HCT116 (cell line): ENCODE measurements at regions not wholly inside any gene's neighbourhood (a gene's known extent, or its start where the extent isn't known, plus 50 kb on each side); places are given as distances from the start of the nearest gene placed in this dataset.

Experiments
- ATAC-seq: fragments of 200-7000 bp; cut with Tn5 transposase; 2 replicates; pipeline ENCODE4 v1.9.1; 2020; ENCODE audit warnings: mild to moderate bottlenecking, moderate library complexity
- BruUV-seq: library from RNA; stranded (reverse); fragments of 400-500 nt; replicated peaks from 2 replicates; lab custom pipeline; 2021; lab: Mats Ljungman, UMichigan
- CTCF ChIA-PET: fragments of 300-600 bp; sonication (Branson Sonifier 250); formaldehyde crosslinking; loops from one replicate; lab custom pipeline; 2021; ENCODE audit warnings: antibody characterized with exemption; lab: Charles Lee
- POLR2A ChIA-PET: fragments of 300-600, 350-600 bp; sonication (Branson Sonifier 250); formaldehyde crosslinking; loops from one replicate; lab custom pipeline; 2021; ENCODE audit warnings: antibody characterized with exemption; lab: Charles Lee
- RAD21 ChIA-PET, 2 experiments: fragments of 300-600 bp; sonication (Branson Sonifier 250); formaldehyde crosslinking; loops; one replicate each; lab custom pipeline; 2023; ENCODE audit warnings: low total read pairs in 2 of 2; ENCODE audit not compliant: uncharacterized antibody in 2 of 2, unreplicated experiment in 2 of 2, low non-redundant PET in 1 of 2; lab: Charles Lee
- DNase-seq: peaks from one replicate; pipeline ENCODE4 v3.0.0-alpha.2; 2010; ENCODE audit warnings: low read depth, low spot score
- H2AFZ ChIP-seq: fragments of 200-600 bp; shearing (Covaris generic), sonication (generic); 2 replicates; pipeline ENCODE4 v1.6.1; 2017; ENCODE audit warnings: low read depth, mixed run types, mixed read lengths, antibody characterized with exemption, low read length; ENCODE audit not compliant: poor library complexity, severe bottlenecking
- H3K27ac ChIP-seq: 2 replicates; pipeline ENCODE4 v1.5.1; 2012; ENCODE audit warnings: low read depth, low read length
- H3K27me3 ChIP-seq: fragments of 200-600 bp; sonication (generic); 2 replicates; pipeline ENCODE4 v1.6.1; 2016; ENCODE audit warnings: mixed run types, low read length, mixed read lengths; ENCODE audit not compliant: insufficient read depth
- H3K36me3 ChIP-seq, 2 experiments: fragments of 200-500 bp in 1 of 2; fragments of 200-600 bp in 1 of 2; sonication (Bioruptor generic) in 1 of 2; sonication (generic) in 1 of 2; 2 replicates each; pipeline versions ENCODE4 v1.5.1 to v1.6.1; 2014 to 2016; ENCODE audit warnings: low read length in 2 of 2, inconsistent platforms in 1 of 2, mixed read lengths in 1 of 2, mixed run types in 1 of 2; ENCODE audit not compliant: insufficient read depth in 2 of 2, control insufficient read depth in 1 of 2
- H3K4me1 ChIP-seq, 2 experiments: fragments of 200-600 bp in 1 of 2; sonication (generic) in 1 of 2; 2 replicates each; pipeline versions ENCODE4 v1.5.1 to v1.6.1; 2012 to 2017; ENCODE audit warnings: low read length in 2 of 2, inconsistent platforms in 1 of 2, mild to moderate bottlenecking in 1 of 2, mixed read lengths in 1 of 2, mixed run types in 1 of 2, moderate library complexity in 1 of 2; ENCODE audit not compliant: insufficient read depth in 2 of 2, control insufficient read depth in 1 of 2
- H3K4me2 ChIP-seq: fragments of 200-600 bp; sonication (generic); 2 replicates; pipeline ENCODE4 v1.6.1; 2017; ENCODE audit warnings: mixed run types, low read length, mixed read lengths
- H3K4me3 ChIP-seq, 2 experiments: fragments of 200-600 bp in 1 of 2; sonication (generic) in 1 of 2; replicated peaks in 1 of 2; 2 replicates each; pipeline ENCODE4 v1.5.1; 2011 to 2016; ENCODE audit warnings: low read length in 2 of 2, control low read depth in 1 of 2, low read depth in 1 of 2, mild to moderate bottlenecking in 1 of 2, mixed read lengths in 1 of 2, mixed run types in 1 of 2
- H3K79me2 ChIP-seq: fragments of 200-600 bp; sonication (generic); 2 replicates; pipeline ENCODE4 v1.6.1; 2017; ENCODE audit warnings: mild to moderate bottlenecking, mixed run types, low read length, moderate library complexity, mixed read lengths; ENCODE audit not compliant: insufficient read depth
- H3K9ac ChIP-seq: fragments of 200-600 bp; sonication (generic); 2 replicates; pipeline ENCODE4 v1.6.1; 2016; ENCODE audit warnings: low read length, mixed read lengths
- H3K9me2 ChIP-seq: fragments of 200-600 bp; sonication (generic), shearing (Covaris generic); 2 replicates; pipeline ENCODE4 v1.6.1; 2017; ENCODE audit warnings: mixed run types, mild to moderate bottlenecking, moderate library complexity; ENCODE audit not compliant: insufficient read depth
- H3K9me3 ChIP-seq, 2 experiments: fragments of 200-500 bp in 1 of 2; fragments of 200-600 bp in 1 of 2; sonication (Bioruptor generic) in 1 of 2; sonication (generic) in 1 of 2; 2 replicates each; pipeline ENCODE4 v1.6.1; 2014 to 2017; ENCODE audit warnings: low read length in 2 of 2, mixed read lengths in 2 of 2, inconsistent platforms in 1 of 2, low read depth in 1 of 2, mild to moderate bottlenecking in 1 of 2, mixed run types in 1 of 2, moderate library complexity in 1 of 2; ENCODE audit not compliant: control insufficient read depth in 1 of 2, insufficient read depth in 1 of 2
- H4K20me1 ChIP-seq: fragments of 200-600 bp; sonication (generic), shearing (Covaris generic); 2 replicates; pipeline ENCODE4 v1.6.1; 2017; ENCODE audit warnings: mixed run types, mild to moderate bottlenecking, moderate library complexity; ENCODE audit not compliant: insufficient read depth
- CBX3 ChIP-seq: IDR thresholded peaks from 2 replicates; pipeline ENCODE4 v1.6.1; 2012; ENCODE audit warnings: low read depth
- CEBPB ChIP-seq: IDR thresholded peaks from 2 replicates; pipeline ENCODE4 v1.6.1; 2012; ENCODE audit warnings: low read depth
- EGR1 ChIP-seq: IDR thresholded peaks from 2 replicates; pipeline ENCODE4 v1.6.1; 2012; ENCODE audit warnings: low read depth
- EZH2phosphoT487 ChIP-seq: fragments of 200-600 bp; IDR thresholded peaks from 2 replicates; pipeline ENCODE4 v1.6.1; 2018; ENCODE audit warnings: antibody characterized with exemption, borderline replicate concordance
- RAD21 ChIP-seq: IDR thresholded peaks from 2 replicates; pipeline ENCODE4 v1.6.1; 2012; ENCODE audit warnings: low read depth, mild to moderate bottlenecking
- SRF ChIP-seq: IDR thresholded peaks from 2 replicates; pipeline ENCODE4 v1.6.1; 2012; ENCODE audit warnings: low read depth
- TCF7L2 ChIP-seq: IDR thresholded peaks from 2 replicates; pipeline ENCODE4 v1.7.0; 2011; ENCODE audit warnings: borderline replicate concordance, inconsistent platforms; ENCODE audit not compliant: insufficient read depth, insufficient read length; ENCODE audit errors: extremely low read depth
- YY1 ChIP-seq: IDR thresholded peaks from 2 replicates; pipeline ENCODE4 v1.6.1; 2011; ENCODE audit warnings: low read length, low read depth, moderate library complexity, mild to moderate bottlenecking; ENCODE audit not compliant: insufficient replicate concordance; ENCODE audit errors: extremely low read depth
- ZFX ChIP-seq: fragments of 450-650 bp; IDR thresholded peaks from 2 replicates; pipeline ENCODE4 v1.6.1; 2017
- ZNF274 ChIP-seq: fragments of 200-500 bp; sonication (Bioruptor generic); IDR thresholded peaks from 2 replicates; pipeline ENCODE4 v1.6.1; 2014; ENCODE audit warnings: mild to moderate bottlenecking, low read depth, low read length, inconsistent platforms
- intact Hi-C: fragments of 100-400 bp; cut with micrococcal nuclease; formaldehyde crosslinking; loops from 2 replicates; pipeline ENCODE4 v1.10.0; 2022
- TF ChIP-seq, protein P1 (sequence below): IDR thresholded peaks from 2 replicates; pipeline ENCODE4 v1.6.1; 2012; ENCODE audit warnings: low read depth
- TF ChIP-seq, protein P2 (sequence below): IDR thresholded peaks from 2 replicates; pipeline ENCODE4 v1.6.1; 2012
- TF ChIP-seq, protein P3 (sequence below), 3 experiments: fragments of 200-600 bp in 1 of 3; sonication (generic) in 1 of 3; IDR thresholded peaks in 2 of 3; conservative IDR thresholded peaks in 1 of 3; 2 replicates each; pipeline ENCODE4 v1.5.1; 2012 to 2017; ENCODE audit warnings: low read depth in 2 of 3, low read length in 2 of 3, antibody characterized with exemption in 1 of 3, borderline replicate concordance in 1 of 3, control low read depth in 1 of 3, mild to moderate bottlenecking in 1 of 3, mixed read lengths in 1 of 3, mixed run types in 1 of 3, moderate library complexity in 1 of 3; ENCODE audit not compliant: insufficient read depth in 1 of 3

GRCh38 chr5:97624886-97625285 is 441.8 kb upstream of the RIOK2 start:
- ChIA-PET RAD21 (no interaction called here), CTCF (no interaction called here), POLR2A (no interaction called here)
- no peak overlapping the region for H3K4me3 ChIP-seq
- no peak overlapping the region for H3K4me2 ChIP-seq
- intact Hi-C loops, result no loop called here
- no peak overlapping the region for H2AFZ ChIP-seq
- H4K20me1 ChIP-seq, result no peaks in the 10 kb centered on the region
- no peaks in the 10 kb centered on the region for H3K79me2 ChIP-seq
- no TSS peak for BruUV-seq
- no peaks in the 10 kb centered on the region for H3K9me2 ChIP-seq
- ATAC-seq (no peak), DNase-seq (no peak)
- H3K27ac ChIP-seq, result no peak overlapping the region
- no peaks in the 10 kb centered on the region for H3K27me3 ChIP-seq
- H3K9me3 ChIP-seq, result no peaks in the 10 kb centered on the region
- H3K36me3 ChIP-seq, result no peaks in the 10 kb centered on the region
- H3K4me1 ChIP-seq, result peaks cover 3 to 5% of the 10 kb centered on the region in 2 experiments; a peak in 2 of 4 replicates
- TF ChIP-seq, protein P1, sequence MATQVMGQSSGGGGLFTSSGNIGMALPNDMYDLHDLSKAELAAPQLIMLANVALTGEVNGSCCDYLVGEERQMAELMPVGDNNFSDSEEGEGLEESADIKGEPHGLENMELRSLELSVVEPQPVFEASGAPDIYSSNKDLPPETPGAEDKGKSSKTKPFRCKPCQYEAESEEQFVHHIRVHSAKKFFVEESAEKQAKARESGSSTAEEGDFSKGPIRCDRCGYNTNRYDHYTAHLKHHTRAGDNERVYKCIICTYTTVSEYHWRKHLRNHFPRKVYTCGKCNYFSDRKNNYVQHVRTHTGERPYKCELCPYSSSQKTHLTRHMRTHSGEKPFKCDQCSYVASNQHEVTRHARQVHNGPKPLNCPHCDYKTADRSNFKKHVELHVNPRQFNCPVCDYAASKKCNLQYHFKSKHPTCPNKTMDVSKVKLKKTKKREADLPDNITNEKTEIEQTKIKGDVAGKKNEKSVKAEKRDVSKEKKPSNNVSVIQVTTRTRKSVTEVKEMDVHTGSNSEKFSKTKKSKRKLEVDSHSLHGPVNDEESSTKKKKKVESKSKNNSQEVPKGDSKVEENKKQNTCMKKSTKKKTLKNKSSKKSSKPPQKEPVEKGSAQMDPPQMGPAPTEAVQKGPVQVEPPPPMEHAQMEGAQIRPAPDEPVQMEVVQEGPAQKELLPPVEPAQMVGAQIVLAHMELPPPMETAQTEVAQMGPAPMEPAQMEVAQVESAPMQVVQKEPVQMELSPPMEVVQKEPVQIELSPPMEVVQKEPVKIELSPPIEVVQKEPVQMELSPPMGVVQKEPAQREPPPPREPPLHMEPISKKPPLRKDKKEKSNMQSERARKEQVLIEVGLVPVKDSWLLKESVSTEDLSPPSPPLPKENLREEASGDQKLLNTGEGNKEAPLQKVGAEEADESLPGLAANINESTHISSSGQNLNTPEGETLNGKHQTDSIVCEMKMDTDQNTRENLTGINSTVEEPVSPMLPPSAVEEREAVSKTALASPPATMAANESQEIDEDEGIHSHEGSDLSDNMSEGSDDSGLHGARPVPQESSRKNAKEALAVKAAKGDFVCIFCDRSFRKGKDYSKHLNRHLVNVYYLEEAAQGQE, result no peak
- no peak for TF ChIP-seq ZFX
- TF ChIP-seq, protein P2, sequence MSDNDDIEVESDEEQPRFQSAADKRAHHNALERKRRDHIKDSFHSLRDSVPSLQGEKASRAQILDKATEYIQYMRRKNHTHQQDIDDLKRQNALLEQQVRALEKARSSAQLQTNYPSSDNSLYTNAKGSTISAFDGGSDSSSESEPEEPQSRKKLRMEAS, result no peak
- no peak for TF ChIP-seq EGR1
- no peak for TF ChIP-seq CBX3
- TF ChIP-seq, protein P3, sequence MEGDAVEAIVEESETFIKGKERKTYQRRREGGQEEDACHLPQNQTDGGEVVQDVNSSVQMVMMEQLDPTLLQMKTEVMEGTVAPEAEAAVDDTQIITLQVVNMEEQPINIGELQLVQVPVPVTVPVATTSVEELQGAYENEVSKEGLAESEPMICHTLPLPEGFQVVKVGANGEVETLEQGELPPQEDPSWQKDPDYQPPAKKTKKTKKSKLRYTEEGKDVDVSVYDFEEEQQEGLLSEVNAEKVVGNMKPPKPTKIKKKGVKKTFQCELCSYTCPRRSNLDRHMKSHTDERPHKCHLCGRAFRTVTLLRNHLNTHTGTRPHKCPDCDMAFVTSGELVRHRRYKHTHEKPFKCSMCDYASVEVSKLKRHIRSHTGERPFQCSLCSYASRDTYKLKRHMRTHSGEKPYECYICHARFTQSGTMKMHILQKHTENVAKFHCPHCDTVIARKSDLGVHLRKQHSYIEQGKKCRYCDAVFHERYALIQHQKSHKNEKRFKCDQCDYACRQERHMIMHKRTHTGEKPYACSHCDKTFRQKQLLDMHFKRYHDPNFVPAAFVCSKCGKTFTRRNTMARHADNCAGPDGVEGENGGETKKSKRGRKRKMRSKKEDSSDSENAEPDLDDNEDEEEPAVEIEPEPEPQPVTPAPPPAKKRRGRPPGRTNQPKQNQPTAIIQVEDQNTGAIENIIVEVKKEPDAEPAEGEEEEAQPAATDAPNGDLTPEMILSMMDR (IDR thresholded peaks at IDR 0.05 in 2 of 3, conservative IDR thresholded peaks at IDR 0.05 in 1 of 3; ENCODE audit: borderline replicate concordance in 1 of 3, insufficient read depth in 1 of 3, low read depth in 2 of 3, low read length in 2 of 3), result no peak
- TF ChIP-seq RAD21, result no peak
- TF ChIP-seq YY1, result no peak
- no peak for TF ChIP-seq EZH2phosphoT487
- TF ChIP-seq ZNF274, result no peak
- TF ChIP-seq SRF, result no peak
- TF ChIP-seq CEBPB, result no peak
- no peak for TF ChIP-seq TCF7L2
- H3K9ac ChIP-seq, result no peak overlapping the region
